Upper lobe of left lung (tissue), 4 donors: ENCODE measurements at regions not wholly inside any gene's neighbourhood (a gene's known extent, or its start where the extent isn't known, plus 50 kb on each side); places are given as distances from the start of the nearest gene placed in this dataset.

ENCODE experiments used
- CTCF ChIP-seq, 6 experiments: fragments of 450-650 bp in 4 of 6; fragments of 200-600 bp in 2 of 6; sonication (generic) in 2 of 6; IDR thresholded peaks; one replicate each; pipeline ENCODE4 v1.5.1; 2016 to 2019; ENCODE audit warnings: antibody characterized with exemption in 6 of 6
- EP300 ChIP-seq, 4 donors: sonication (generic); formaldehyde crosslinking; IDR thresholded peaks; one replicate each; pipeline ENCODE4 v1.5.1; 2017; ENCODE audit warnings: antibody characterized with exemption in 4 of 4, control low read depth in 2 of 4
- POLR2A ChIP-seq, 4 donors: fragments of 450-650 bp; IDR thresholded peaks; one replicate each; pipeline ENCODE4 v1.5.1; 2016 to 2017; ENCODE audit warnings: antibody characterized with exemption in 4 of 4, mild to moderate bottlenecking in 2 of 4
- POLR2AphosphoS5 ChIP-seq, 2 donors: sonication (generic); formaldehyde crosslinking; IDR thresholded peaks; one replicate each; pipeline ENCODE4 v1.5.1; 2017; ENCODE audit warnings: antibody characterized with exemption in 2 of 2

- no peak for TF ChIP-seq CTCF (IDR thresholded peaks at IDR 0.05)
- TF ChIP-seq POLR2A (IDR thresholded peaks at IDR 0.05), result no peak
- no peak for TF ChIP-seq POLR2AphosphoS5 (IDR thresholded peaks at IDR 0.05)
- no peak for TF ChIP-seq EP300 (IDR thresholded peaks at IDR 0.05)
These were observed 129.4 kb upstream of the BCOR start for GRCh38 chrX:40227125-40227524.
